ENCODE measurements at regions not wholly inside any gene's neighbourhood (a gene's known extent, or its start where the extent isn't known, plus 50 kb on each side); places are given as distances from the start of the nearest gene placed in this dataset.
A peak's percentile ranks its signal among the peaks of the same experiment; 100 is the strongest.

DNA sequence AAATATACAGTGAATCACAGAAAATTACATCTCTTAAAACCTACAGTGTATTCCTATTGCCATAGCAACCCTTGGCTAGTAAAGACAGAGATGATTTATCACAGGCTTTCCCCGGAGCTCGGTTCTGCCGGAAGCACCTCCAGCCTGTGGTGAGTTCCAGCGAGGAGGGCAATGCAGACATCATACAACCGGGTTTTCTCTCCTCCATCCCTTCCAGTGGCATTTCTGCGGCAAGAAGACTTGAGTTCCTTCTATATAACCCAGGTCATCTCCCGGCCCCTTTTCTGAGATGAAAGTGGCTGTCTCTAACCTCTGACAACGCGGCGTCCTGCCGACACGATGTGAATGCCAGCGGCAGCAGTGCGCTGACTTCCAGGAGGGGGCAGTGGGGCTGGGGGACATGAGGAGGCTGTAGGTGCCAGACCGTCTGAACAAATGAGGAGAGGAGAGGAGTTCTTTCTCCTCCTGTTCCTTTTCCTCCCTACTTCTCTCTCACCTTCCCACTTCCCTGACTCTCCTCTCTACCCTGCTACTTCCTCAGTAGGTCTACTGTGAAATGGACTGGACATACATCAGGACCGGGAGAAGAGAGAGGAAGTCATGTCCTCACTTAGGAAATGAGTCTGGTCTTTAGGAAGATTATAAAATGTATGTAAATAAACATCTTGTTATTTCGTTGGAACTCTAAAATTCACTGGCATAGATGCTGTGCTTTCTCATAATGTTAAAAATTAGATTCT lies 68.6 kb upstream of the MAX start (continued):
- TF ChIP-seq, protein P1, sequence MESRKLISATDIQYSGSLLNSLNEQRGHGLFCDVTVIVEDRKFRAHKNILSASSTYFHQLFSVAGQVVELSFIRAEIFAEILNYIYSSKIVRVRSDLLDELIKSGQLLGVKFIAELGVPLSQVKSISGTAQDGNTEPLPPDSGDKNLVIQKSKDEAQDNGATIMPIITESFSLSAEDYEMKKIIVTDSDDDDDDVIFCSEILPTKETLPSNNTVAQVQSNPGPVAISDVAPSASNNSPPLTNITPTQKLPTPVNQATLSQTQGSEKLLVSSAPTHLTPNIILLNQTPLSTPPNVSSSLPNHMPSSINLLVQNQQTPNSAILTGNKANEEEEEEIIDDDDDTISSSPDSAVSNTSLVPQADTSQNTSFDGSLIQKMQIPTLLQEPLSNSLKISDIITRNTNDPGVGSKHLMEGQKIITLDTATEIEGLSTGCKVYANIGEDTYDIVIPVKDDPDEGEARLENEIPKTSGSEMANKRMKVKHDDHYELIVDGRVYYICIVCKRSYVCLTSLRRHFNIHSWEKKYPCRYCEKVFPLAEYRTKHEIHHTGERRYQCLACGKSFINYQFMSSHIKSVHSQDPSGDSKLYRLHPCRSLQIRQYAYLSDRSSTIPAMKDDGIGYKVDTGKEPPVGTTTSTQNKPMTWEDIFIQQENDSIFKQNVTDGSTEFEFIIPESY (IDR thresholded peaks at IDR 0.05; ENCODE audit: borderline replicate concordance, low read depth): no peak
- TF ChIP-seq ELF1 (IDR thresholded peaks at IDR 0.05) (peak; percentile 24; the same call in 1 of the 2 replicates), RAD21 (IDR thresholded peaks at IDR 0.05; ENCODE audit: low read length) (peak; percentile 44), EZH2phosphoT487 (IDR thresholded peaks at IDR 0.05; ENCODE audit: borderline replicate concordance, low read depth) (no peak), POLR2AphosphoS5 (IDR thresholded peaks at IDR 0.05; ENCODE audit: low read depth, low read length) (0 out of 2 replicates have a peak, but pooled peaks have one; percentile 20), NFIC (IDR thresholded peaks at IDR 0.05; ENCODE audit: borderline replicate concordance) (no peak), MXI1 (IDR thresholded peaks at IDR 0.05; ENCODE audit: low read depth, low read length) (no peak)

DNA sequence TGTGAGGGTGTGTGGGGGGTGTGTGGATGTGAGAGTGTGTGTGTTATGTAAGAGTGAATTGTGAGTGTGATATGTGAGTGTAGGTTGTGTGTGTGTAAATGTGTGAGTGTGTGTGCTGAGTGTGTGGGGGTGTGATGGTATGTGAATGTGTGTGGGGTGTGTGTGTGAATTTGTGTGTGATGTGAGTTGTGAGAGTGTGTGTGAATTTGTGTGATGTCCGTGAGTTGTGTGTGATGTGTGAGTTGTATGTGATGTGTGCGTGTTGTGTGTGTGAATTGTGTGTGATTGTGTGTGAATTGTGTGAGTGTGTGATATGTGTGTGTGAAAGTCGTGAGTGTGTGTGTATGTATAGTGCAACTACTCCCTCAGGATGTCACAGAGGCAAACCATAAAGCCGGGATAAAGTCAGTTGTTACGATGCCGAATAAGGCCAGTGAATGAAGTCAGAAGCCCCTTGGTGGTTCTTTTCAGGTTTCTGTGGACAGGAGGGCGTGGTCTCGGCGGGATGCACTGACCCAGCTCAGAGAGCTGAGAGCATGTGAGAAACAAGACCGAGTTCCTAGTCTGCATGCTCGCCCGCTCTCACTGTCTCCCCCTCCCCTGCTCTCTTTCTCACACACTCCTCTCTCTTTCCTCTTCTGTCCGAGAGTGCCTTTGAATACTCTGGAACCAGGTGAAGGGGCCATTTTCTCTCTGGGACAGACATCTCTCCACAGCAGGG lies 71.8 kb upstream of the MAX start:
- no peak for DNase-seq
- Histone ChIP-seq H3F3A (replicated peaks; ENCODE audit: insufficient read depth) (peaks cover 5% of the 10 kb centered on the region), H3K36me3 (replicated peaks in 1 of 2; ENCODE audit: control insufficient read depth in 1 of 2, insufficient read depth in 2 of 2, low read length in 1 of 2) (no peaks in the 10 kb centered on the region), H3K4me1 (ENCODE audit: control insufficient read depth in 1 of 2, insufficient read depth in 2 of 2, low read depth in 1 of 2, low read length in 1 of 2) (peaks cover 2 to 15% of the 10 kb centered on the region in 2 experiments; a peak in 2 of 4 replicates), H3K9ac (no peak overlapping the region), H3K27me3 (ENCODE audit: insufficient read depth) (no peaks in the 10 kb centered on the region), H2AFZ (ENCODE audit: low read depth) (no peak overlapping the region), H3K27ac (ENCODE audit: low read depth in 2 of 2, low read length in 1 of 2) (no peak overlapping the region), H4K20me1 (ENCODE audit: insufficient read depth) (no peaks in the 10 kb centered on the region), H3K9me2 (no peaks in the 10 kb centered on the region), H3K4me2 (no peak overlapping the region), H3K79me2 (ENCODE audit: insufficient read depth) (no peaks in the 10 kb centered on the region), H3K9me3 (no peaks in the 10 kb centered on the region), H3K4me3 (ENCODE audit: low read depth in 2 of 2, low read length in 1 of 2) (no peak overlapping the region)
- POLR2A ChIA-PET: interaction anchor here (1.1 kb wide), 1 partner anchor 10 kb away, joined by 3 read pairs; no protein-coding TSS in a partner anchor
- TF ChIP-seq, protein P2, sequence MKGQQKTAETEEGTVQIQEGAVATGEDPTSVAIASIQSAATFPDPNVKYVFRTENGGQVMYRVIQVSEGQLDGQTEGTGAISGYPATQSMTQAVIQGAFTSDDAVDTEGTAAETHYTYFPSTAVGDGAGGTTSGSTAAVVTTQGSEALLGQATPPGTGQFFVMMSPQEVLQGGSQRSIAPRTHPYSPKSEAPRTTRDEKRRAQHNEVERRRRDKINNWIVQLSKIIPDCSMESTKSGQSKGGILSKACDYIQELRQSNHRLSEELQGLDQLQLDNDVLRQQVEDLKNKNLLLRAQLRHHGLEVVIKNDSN (IDR thresholded peaks at IDR 0.05; ENCODE audit: borderline replicate concordance, low read depth): no peak
- TF ChIP-seq MXI1 (IDR thresholded peaks at IDR 0.05; ENCODE audit: low read depth, low read length) (no peak), RXRA (IDR thresholded peaks at IDR 0.05; ENCODE audit: borderline replicate concordance, low read depth) (no peak), SIN3A (IDR thresholded peaks at IDR 0.05; ENCODE audit: borderline replicate concordance, low read depth, low read length) (no peak), EP300 (IDR thresholded peaks at IDR 0.05; ENCODE audit: borderline replicate concordance in 1 of 2, low read depth in 1 of 2, low read length in 1 of 2) (no peak), FOXM1 (IDR thresholded peaks at IDR 0.05; ENCODE audit: low read depth) (no peak), CHD2 (IDR thresholded peaks at IDR 0.05; ENCODE audit: low read length, partially characterized antibody) (no peak), JUND (IDR thresholded peaks at IDR 0.05) (no peak), FOSL2 (IDR thresholded peaks at IDR 0.05; ENCODE audit: borderline replicate concordance, low read depth) (no peak)
- TF ChIP-seq, protein P3, sequence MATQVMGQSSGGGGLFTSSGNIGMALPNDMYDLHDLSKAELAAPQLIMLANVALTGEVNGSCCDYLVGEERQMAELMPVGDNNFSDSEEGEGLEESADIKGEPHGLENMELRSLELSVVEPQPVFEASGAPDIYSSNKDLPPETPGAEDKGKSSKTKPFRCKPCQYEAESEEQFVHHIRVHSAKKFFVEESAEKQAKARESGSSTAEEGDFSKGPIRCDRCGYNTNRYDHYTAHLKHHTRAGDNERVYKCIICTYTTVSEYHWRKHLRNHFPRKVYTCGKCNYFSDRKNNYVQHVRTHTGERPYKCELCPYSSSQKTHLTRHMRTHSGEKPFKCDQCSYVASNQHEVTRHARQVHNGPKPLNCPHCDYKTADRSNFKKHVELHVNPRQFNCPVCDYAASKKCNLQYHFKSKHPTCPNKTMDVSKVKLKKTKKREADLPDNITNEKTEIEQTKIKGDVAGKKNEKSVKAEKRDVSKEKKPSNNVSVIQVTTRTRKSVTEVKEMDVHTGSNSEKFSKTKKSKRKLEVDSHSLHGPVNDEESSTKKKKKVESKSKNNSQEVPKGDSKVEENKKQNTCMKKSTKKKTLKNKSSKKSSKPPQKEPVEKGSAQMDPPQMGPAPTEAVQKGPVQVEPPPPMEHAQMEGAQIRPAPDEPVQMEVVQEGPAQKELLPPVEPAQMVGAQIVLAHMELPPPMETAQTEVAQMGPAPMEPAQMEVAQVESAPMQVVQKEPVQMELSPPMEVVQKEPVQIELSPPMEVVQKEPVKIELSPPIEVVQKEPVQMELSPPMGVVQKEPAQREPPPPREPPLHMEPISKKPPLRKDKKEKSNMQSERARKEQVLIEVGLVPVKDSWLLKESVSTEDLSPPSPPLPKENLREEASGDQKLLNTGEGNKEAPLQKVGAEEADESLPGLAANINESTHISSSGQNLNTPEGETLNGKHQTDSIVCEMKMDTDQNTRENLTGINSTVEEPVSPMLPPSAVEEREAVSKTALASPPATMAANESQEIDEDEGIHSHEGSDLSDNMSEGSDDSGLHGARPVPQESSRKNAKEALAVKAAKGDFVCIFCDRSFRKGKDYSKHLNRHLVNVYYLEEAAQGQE (IDR thresholded peaks at IDR 0.05; ENCODE audit: low read depth, low read length): no peak
- 72% methylated on average over 13 of the region's 13 CpGs for WGBS (ENCODE audit: low lambda C conversion rate)
- CTCF ChIA-PET: interaction anchor here (1.1 to 1.4 kb wide), 2 partner anchors 10 to 785 kb away, joined by 3 to 6 read pairs; no protein-coding TSS in a partner anchor

Data from SK-N-SH (cell line).